ENCODE measurements at regions not wholly inside any gene's neighbourhood (a gene's known extent, or its start where the extent isn't known, plus 50 kb on each side); places are given as distances from the start of the nearest gene placed in this dataset.

DNA sequence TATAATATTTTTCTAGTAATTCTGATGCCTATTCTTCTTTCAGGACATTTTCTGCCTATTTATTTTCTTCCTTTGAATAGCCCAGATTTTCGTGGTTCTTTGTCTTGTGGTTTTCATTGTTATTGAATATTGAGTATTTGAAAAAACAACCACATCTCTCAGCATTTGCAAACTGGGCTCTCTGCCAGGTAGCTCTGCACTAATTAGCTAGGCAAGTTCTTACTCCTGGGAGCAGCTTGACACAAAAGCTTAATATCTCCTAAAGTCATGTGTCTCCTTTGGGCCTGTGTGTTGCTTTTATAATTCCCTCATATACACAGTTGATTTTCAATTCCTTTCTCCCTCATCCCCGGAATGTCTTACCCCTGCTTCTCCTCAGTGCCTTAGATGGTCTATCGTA lies 413.5 kb upstream of the GRIA3 start:
- DNase-seq (ENCODE audit: low read depth in 2 of 2) = no peak

DNA sequence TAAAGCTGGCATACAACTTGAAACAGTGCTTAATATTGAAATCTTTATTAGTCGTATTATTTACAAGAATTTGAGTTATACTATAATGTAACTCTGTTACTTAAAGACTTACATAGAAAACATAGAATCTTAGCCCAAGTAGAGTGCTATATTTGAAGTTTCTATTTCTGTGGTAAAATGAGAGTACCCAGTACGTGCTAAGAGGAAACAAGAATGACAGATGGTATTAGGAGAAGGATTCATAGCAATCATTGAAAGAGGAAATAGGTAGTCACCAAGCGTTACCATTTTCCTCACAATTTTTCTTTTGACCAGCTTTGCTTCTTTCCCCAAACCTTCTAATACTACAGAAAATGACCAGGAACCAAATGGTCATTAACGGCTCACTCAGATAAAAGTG lies 412.1 kb upstream of the GRIA3 start:
- no peak for DNase-seq (ENCODE audit: low read depth in 2 of 2)

DNA sequence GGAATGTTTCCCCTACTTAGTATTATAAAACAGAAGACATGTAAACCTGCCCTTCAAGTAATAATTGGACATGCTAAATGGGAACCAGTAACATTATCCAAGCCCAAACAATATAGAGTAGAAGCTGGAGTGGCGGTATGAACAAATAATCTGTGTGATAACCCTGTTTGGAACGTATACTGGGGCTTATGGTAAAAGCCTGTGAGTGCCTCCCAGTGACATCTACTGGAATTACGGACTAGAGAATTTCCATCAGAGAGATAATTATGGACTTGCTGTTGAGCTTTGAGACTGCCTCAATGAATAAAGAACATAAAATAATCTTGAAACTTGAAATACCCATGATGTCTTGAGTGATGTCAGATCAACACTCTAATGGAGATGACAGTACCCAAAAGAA lies 406.3 kb upstream of the GRIA3 start:
- no peak for DNase-seq (ENCODE audit: low read depth in 2 of 2)

DNA sequence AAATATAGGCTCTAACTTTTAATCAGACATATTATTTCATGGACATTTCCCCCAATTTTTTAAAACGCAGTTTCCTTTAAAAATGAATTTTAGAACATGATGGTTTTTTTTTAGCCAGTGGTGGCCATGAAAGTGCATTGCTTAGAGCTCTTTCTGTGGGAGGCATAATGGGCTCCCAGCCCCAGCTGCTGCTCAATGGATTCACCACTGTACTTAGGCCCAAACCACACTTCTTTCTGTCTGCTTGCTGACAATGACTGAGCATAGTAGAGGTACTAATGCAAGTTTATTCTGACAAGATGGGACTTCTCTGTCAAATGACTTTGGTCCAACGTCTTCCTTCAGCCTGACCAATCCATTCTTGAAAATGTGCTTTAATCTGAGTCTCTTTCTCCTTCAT lies 400.2 kb upstream of the GRIA3 start:
- DNase-seq (ENCODE audit: low read depth in 2 of 2) = no peak

DNA sequence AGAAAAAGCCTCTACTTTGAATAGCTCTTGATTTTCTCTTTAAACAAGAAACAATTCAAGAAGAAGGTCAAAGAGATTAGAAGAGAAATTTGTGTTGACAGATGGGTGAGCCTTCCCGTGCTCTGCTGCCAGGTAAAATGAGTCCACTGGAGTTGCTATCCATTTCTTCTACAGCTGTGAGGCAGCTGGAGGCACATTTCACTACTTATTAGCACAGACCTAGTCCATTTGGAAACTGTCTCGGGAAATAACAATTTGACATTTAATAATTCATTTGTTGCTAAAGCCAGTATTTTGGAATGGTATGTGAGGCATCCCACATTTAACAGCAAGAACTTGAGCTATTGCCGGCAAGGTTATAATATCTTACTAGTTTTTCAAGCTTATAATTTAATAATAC lies 396.8 kb upstream of the GRIA3 start:
- DNase-seq (ENCODE audit: low read depth in 2 of 2) = no peak

DNA sequence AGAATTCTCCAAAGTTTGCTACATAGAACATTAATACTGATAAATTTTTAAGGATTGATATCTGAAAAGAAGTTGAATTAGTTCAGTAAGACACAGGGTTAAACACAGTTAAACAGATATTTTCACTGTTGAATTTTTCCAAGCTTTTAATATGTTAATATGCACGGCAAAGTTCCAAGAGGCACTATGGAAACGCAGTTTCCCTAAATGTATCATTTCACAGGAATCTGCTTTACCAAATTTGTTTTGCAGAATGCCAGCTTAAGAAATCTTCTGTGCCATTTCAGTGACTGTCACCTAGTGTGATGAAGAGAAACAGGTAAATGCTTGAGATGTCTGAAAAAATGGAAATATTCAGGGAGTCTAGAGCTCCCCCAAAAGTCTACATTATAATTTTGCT lies 395.9 kb upstream of the GRIA3 start:
- DNase-seq (ENCODE audit: low read depth in 2 of 2) = no peak

DNA sequence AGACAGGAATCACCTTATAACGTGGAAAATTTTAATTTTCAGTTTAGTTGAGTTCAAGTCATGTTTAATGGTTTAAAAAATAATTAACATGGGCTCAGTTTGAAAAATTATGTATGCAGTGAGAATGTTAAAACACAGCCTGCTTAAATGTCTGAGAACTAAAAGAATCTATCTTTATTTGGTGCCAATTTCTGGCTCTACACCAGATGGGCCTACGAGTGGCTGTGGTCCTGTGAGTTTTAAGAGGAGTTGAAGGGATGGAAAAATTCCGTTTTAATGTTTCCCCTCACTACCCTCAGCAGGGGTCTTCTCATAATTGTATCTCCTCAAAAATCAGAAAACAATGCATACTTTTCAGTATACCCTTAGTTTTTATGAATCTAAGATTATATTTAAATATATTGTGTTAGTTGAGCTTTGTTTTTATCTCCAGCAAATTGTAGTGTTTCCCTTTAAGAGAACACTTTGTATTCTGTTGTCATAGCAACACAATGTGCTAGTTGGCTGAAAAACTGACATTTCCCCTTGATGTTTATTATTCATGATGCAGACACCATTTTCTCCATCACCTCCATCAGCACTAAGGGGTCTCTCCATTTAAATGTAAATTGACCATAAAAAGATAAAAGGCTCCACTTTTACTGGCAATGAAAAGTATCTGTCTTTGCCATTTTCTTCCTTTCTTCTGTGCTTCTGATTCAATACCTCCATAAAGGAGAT lies 393.5 kb upstream of the GRIA3 start:
- no peak for DNase-seq (ENCODE audit: low read depth in 2 of 2)

DNA sequence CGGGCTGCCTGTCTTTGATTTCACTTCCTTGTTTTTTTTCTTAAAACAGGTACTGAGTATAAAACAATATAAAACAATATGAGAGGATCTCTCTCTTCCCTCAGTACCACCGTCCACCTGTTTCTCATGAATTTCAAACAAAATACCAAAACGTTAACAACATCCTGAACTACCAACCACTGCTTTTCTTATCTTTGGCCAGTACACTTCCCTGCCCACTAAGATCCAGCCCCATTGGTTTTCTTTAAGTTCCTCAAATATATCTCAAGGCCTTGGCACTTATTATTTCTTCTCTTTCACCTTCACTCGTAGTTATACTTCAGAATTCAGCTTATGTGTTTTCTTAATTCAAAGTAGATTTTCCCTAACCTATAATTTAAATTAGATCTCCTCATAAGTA lies 370.2 kb upstream of the GRIA3 start:
- no peak for DNase-seq (ENCODE audit: low read depth in 2 of 2)

DNA sequence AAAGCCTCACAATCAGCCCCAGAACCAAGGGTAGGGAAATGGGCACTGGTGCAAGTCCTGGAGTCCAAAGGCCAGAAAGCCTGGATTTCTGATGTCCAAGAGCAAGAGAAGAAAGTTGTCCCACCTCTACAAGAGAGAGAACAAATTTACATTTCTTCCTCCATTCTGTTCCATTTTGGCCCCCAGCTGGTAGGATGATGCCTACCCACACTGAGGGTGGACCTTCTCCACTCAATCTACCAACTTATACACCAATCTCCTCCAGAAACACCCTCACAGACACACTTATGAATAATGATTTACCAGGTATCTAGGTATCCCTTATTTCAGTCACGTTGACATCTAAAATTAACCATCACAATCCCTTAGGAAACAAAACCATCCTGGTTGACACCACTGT lies 367.8 kb upstream of the GRIA3 start:
- DNase-seq (ENCODE audit: low read depth in 2 of 2) = no peak

DNA sequence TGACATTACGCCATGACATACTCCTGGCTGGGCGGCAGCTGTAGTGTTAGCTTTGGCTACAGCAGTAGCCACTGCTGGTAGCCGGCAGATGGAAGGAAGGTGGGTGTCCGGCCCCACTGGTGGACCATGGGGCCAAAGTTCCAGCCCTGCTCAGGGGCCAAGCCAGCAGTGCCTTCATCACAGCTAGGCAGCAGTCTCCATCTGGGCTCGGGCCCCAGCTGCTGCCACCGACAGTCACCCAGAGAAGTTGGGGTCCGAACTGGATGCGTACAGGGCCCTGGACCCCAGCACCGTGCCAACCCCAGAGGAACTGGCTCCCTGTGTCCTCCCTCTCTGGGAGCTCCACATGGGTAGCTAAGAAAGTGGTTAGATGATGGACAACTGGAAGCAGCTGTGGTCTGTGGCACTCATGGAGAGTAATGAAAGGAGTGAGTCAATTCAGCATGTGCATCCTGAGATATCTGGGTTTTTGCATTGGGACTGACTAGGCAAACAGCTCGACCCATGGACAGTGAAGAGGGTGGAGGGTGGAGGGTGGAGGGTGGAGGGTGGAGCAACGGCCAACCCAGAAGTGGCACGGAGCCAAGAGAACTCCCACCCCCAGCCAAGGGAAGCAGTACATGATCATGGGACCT lies 366.6 kb upstream of the GRIA3 start:
- DNase-seq (ENCODE audit: low read depth in 2 of 2) = no peak

DNA sequence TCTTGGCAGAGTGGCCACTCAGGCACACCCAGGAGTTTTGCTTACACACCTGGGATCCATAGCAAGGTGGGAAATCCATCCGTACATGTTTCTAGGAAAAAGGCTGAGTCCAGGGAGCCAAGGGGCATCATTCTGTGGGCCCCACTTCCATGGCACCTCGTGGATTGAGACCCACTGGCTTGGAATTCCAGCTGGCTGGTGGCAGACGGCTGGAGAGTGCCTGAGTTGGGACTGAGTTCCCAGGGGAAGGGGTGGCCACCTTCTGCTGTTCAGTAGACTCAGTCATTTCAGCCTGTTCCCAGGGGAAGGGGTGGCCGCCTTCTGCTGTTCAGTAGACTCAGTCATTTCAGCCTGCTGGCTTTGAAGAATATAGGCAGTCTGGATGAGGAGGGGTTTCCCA lies 366.0 kb upstream of the GRIA3 start:
- DNase-seq (ENCODE audit: low read depth in 2 of 2) = no peak

DNA sequence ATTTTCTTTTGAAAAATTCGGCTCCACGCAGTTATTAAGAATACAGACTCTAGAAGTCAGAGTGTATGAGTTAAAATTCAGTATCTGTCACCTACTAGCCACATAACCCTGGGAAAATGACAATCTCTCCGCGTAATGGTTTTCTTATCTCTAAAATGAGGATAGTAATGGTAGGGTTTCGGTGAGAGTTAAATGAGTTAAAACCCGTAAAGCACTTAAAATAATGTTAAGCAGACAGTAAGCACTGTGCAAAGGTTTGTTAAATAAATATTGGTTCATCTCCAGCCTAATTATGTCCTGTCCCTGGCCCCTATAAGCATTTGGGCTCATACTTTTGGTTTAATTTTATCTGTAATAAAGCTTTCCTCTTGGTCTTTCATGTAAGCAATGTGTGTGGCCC lies 350.8 kb upstream of the GRIA3 start:
- no peak for DNase-seq (ENCODE audit: low read depth in 2 of 2)

DNA sequence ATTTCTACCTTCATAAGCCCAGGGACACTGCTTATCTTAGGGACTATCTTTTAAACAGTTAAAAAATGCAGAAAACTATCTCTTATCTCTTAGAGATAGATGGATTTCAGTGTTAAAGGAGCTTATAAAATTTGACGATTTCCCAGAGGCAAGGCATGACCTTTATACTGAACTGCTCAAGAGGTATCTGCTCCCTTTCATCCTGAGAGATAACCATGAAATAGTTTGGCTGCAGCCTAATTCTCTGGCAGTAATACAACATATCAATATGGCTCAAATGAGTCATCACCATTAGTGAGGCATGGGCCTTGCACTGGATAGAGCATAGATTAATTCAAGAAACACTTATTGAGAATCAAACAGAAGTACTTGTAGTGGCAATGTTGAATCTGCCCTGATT lies 348.2 kb upstream of the GRIA3 start:
- no peak for DNase-seq (ENCODE audit: low read depth in 2 of 2)

DNA sequence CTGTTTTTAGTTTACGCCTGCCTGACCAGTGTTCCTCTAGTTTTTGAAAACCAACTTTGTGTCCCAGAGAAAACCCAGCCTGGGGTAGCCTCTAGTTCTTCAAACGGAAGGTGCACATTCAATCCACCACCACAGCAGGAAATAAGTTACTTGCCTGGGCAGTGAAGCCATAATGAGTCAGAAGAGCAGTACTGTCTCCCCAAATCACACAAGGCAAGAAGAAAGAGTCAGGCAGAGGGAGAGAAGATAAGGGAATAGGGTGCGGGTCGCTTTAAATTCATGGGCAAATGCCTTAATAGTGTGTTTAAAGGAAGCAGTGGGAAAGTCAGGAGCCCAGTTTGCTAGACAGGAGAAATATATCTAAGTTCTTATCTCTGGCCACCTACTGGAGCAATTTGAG lies 333.8 kb upstream of the GRIA3 start:
- no peak for DNase-seq (ENCODE audit: low read depth in 2 of 2)

DNA sequence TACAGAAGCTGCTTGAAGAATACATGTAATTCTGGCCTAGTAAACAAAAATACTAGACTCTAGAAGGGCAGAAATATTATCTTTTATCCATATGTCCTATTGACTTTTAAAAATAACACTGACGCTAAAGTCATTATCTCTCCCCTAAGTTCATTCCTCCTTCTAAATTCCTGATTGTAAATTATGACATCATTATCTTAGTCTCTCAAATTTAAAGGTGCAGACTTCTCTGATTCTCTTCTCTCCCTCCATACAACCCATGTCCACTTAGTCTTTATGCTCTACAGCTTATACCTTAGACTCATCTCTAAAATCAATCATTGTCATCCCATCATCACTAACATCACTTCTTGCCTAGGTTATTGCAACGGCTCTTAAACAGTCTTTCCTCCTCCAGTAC lies 327.9 kb upstream of the GRIA3 start:
- no peak for DNase-seq (ENCODE audit: low read depth in 2 of 2)

DNA sequence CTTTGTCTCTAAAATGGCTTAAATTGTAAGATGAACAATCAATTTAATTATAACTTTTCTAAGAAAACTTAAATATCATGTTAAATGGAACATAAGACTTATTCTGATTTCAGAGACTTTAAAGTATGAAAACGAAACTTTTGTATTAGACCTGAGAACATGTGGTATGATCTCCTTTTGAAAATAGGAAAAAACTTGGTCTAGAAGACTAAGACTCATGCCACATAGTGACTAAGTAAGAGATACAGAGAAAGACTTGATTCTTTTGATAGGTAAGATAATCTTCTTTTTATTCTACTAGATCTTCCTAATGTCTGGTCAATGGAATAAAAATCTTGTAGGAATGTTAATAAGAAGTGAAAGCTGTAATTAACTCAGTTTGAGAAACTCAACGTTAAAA lies 326.3 kb upstream of the GRIA3 start:
- DNase-seq (ENCODE audit: low read depth in 2 of 2) = no peak

DNA sequence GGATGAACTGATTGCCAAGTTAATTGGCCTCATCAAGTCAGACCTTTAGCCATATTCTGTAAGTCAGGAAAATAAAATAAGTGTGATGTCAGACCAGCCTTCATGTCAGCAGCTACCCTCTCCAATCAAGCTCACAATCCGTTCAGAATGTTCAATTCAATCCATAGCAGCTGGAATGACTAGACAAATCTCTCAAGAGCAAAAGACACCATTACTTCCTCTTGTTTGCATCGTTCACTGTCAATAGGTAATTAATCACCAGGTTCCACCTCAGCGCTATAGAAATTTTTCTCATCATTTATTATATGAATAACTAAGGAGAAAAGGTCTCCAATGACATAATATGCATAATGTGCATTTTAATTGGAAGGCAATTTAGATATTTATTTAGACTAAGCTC lies 321.0 kb upstream of the GRIA3 start:
- no peak for DNase-seq (ENCODE audit: low read depth in 2 of 2)

DNA sequence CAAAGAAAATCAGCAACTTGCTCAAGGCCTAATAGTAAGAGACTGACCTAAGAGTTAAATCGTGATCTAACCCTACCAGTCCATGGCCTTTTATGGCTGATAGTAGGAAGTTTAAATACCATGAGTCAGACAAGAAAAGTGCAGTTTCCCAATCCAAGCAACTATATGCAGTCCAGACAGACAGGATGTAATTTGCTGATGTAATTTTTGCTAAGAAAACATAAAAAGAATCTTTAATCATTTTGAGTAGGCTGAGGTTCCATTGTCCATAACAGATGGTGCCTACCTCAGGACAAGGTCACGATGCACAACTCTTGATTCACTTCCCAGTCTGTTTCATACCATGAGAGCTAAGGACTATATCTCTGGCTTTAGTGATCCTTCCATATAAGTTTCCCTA lies 317.5 kb upstream of the GRIA3 start:
- no peak for DNase-seq (ENCODE audit: low read depth in 2 of 2)

DNA sequence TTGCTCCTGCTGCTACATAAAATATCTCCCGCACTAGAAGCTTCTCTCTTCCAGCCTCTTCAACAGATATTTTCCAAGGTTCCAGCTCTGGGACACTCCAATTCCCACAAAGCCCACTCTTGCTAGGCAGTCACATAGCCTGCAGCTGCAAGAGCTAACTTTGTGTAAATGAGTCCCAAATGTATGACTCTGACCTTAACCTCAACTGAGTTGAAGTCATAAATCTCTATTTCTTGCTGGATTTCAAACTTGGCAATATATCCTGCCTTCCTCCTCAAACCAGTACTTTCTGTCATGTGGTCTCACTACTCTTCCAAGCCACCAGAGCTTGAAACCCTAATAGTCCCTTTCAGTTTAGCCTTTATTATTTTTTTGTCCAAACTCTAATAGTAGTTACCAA lies 315.4 kb upstream of the GRIA3 start:
- no peak for DNase-seq (ENCODE audit: low read depth in 2 of 2)

DNA sequence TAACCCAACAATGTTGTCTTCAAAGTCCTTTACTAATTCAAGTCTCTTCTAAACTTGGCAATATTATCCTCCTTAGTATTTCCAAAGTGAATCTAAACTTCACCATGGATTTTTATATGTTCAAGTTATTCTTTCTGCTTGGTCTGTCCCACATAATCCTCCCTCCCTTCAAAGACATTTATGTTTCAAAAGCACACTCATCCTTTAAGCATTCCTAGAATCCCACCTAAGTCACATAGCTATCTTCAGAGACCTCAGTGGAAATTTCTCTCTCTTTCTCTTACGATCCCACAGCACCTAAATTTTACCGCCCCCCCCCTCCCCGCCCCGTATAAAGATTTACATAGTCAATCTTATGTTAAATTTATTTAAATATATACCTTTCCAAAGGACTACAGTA lies 314.9 kb upstream of the GRIA3 start:
- no peak for DNase-seq (ENCODE audit: low read depth in 2 of 2)

DNA sequence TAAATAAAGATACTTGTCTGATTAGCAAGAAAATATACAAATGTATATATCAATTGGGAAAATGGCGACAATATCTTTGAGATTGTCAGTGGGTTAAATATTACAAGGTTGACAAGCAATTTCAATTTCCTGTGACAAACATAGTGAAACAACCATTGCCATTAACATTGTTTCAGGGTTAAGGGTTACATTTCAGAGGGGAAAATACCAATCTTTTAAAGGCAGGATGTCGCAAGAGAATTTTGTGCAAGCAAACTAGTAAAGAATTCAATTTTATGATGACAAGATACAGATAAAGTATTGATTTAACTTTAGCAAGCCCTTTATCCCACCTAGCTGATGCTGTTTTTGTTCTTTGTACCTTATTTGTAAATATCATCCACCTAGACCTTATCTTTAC lies 305.8 kb upstream of the GRIA3 start:
- DNase-seq (ENCODE audit: low read depth in 2 of 2) = no peak

DNA sequence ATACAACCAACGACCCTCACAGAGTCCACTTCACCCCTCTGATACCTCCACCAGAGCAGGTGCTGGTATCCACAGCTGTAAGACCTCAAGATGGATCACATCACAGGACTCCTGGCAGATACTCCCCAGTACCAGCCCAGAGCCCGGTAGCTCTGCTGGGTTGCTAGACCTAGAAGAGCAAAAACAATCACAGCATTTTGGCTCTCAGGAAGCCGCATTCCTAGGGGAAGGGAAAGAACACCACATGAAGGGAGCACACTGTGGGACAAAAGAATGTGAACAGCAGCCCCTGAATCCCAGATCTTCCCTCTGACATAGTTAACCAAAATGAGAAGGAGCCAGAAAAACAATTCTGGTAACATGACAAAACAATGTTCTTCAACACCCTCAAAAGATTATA lies 303.1 kb upstream of the GRIA3 start:
- no peak for DNase-seq (ENCODE audit: low read depth in 2 of 2)

DNA sequence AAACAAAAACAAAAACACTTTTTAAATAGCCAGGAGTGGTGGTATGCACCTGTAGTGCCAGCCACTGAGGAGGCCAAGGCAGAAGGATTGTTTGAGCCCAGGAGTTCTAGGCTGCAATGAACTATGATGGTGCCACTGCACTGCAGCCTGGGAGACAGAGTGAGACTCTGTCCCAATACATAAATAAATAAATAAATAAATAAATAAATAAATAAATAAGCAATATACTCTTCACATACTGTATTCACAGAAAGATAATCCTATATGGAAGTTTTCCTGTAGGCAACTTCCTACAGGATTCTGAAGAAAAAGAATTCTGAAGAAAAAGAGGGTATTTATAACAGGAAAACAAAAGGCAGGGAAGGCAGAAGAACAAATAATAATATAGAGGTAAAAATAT lies 293.3 kb upstream of the GRIA3 start:
- no peak for DNase-seq (ENCODE audit: low read depth in 2 of 2)

DNA sequence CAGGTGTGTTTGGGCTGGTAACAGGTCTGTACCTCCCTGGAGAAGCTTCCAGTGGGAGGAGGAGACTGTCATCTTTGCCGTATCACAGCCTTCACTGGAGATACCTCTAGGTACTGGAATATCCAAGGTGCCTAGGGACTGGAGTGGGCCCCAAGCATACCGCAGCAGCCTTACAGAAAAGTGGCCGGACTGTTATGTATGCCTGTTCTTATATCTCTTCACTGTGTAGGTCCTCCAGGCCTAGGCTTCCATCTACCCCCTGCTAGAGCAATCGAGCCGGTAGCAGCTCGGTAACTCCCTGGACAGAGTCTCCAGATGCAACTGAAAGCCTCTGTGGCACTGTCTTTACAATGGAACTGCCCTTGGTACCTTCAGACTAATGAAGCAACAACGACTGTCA lies 277.4 kb upstream of the GRIA3 start:
- no peak for DNase-seq (ENCODE audit: low read depth in 2 of 2)
